HG03558 (cell line): ENCODE measurements at regions not wholly inside any gene's neighbourhood (a gene's known extent, or its start where the extent isn't known, plus 50 kb on each side); places are given as distances from the start of the nearest gene placed in this dataset.
A peak's percentile ranks its signal among the peaks of the same experiment; 100 is the strongest.
"Not testable (repeated sequence)": the region's sequence is repeated elsewhere in the genome, so short reads cannot be mapped to it uniquely, and the experiment has no call there.

ENCODE experiments used
- ATAC-seq: cut with Tn5 transposase; IDR thresholded peaks from one replicate; pipeline ENCODE4 v1.9.1; 2021; ENCODE audit warnings: moderate number of reproducible peaks; ENCODE audit not compliant: unreplicated experiment; ENCODE audit errors: extremely low read depth

GRCh38 chr1:146387750-146388469, 159.1 kb upstream of the NOTCH2NLA start:
- not testable (repeated sequence) for ATAC-seq

- ATAC-seq: peak; percentile 62
These were observed 158.3 kb upstream of the NOTCH2NLA start for GRCh38 chr1:146386851-146387749.

GRCh38 chr1:146381196-146381595, 152.4 kb upstream of the NOTCH2NLA start:
- ATAC-seq: not testable (repeated sequence)

- not testable (repeated sequence) for ATAC-seq
These were observed 148.1 kb upstream of the NOTCH2NLA start for GRCh38 chr1:146376708-146377496.

- ATAC-seq: not testable (repeated sequence)
These were observed 147.5 kb upstream of the NOTCH2NLA start for GRCh38 chr1:146376309-146376707.

- not testable (repeated sequence) for ATAC-seq
These were observed 146.3 kb upstream of the NOTCH2NLA start for GRCh38 chr1:146375108-146375507.

- not testable (repeated sequence) for ATAC-seq
These were observed 141.1 kb upstream of the NOTCH2NLA start for GRCh38 chr1:146369940-146370339.

GRCh38 chr1:146355373-146355772, 126.6 kb upstream of the NOTCH2NLA start:
- not testable (repeated sequence) for ATAC-seq

GRCh38 chr1:146326863-146327262, 98.0 kb upstream of the NOTCH2NLA start:
- ATAC-seq: not testable (repeated sequence)

- not testable (repeated sequence) for ATAC-seq
These were observed 95.6 kb upstream of the NOTCH2NLA start for GRCh38 chr1:146324463-146324862.

GRCh38 chr1:146323302-146323701, 94.5 kb upstream of the NOTCH2NLA start:
- ATAC-seq: not testable (repeated sequence)

GRCh38 chr1:146322893-146323292, 94.1 kb upstream of the NOTCH2NLA start:
- not testable (repeated sequence) for ATAC-seq

GRCh38 chr1:146318715-146319114, 89.9 kb upstream of the NOTCH2NLA start:
- not testable (repeated sequence) for ATAC-seq

- ATAC-seq: not testable (repeated sequence)
These were observed 89.0 kb upstream of the NOTCH2NLA start for GRCh38 chr1:146317785-146318184.

- ATAC-seq: not testable (repeated sequence)
These were observed 85.8 kb upstream of the NOTCH2NLA start for GRCh38 chr1:146314449-146315246.

GRCh38 chr1:146310579-146310978, 81.8 kb upstream of the NOTCH2NLA start:
- not testable (repeated sequence) for ATAC-seq

- not testable (repeated sequence) for ATAC-seq
These were observed 80.6 kb upstream of the NOTCH2NLA start for GRCh38 chr1:146309427-146309826.

- ATAC-seq: not testable (repeated sequence)
These were observed 80.1 kb upstream of the NOTCH2NLA start for GRCh38 chr1:146308892-146309291.

GRCh38 chr1:146308152-146308551, 79.3 kb upstream of the NOTCH2NLA start:
- not testable (repeated sequence) for ATAC-seq
